ENCODE measurements at regions not wholly inside any gene's neighbourhood (a gene's known extent, or its start where the extent isn't known, plus 50 kb on each side); places are given as distances from the start of the nearest gene placed in this dataset.

GRCh38 chr15:94653071-94653470 is 421.7 kb downstream of the MCTP2 start:
- no peaks in the 10 kb centered on the region for H3K4me1 ChIP-seq (ENCODE audit: control insufficient read depth, insufficient read depth, low read length)
- H3K9me3 ChIP-seq (ENCODE audit: control insufficient read depth, low read length) = no peaks in the 10 kb centered on the region
- DNase-seq (ENCODE audit: low read depth) = no peak
- H3K36me3 ChIP-seq (ENCODE audit: control insufficient read depth, insufficient read depth, low read length, severe bottlenecking) = no peaks in the 10 kb centered on the region
- no peak overlapping the region for H3K4me3 ChIP-seq (ENCODE audit: low read length)
- peaks cover 3% of the 10 kb centered on the region for H3K27me3 ChIP-seq (replicated peaks; ENCODE audit: control insufficient read depth, insufficient read depth, low read length)
- H3K9ac ChIP-seq (ENCODE audit: low read length) = no peak overlapping the region

- H3K36me3 ChIP-seq (ENCODE audit: control insufficient read depth, insufficient read depth, low read length, severe bottlenecking) = no peaks in the 10 kb centered on the region
- H3K9me3 ChIP-seq (ENCODE audit: control insufficient read depth, low read length) = no peaks in the 10 kb centered on the region
- H3K4me3 ChIP-seq (ENCODE audit: low read length) = no peak overlapping the region
- peaks cover 3% of the 10 kb centered on the region for H3K27me3 ChIP-seq (replicated peaks; ENCODE audit: control insufficient read depth, insufficient read depth, low read length)
- H3K4me1 ChIP-seq (ENCODE audit: control insufficient read depth, insufficient read depth, low read length) = no peaks in the 10 kb centered on the region
- no peak overlapping the region for H3K9ac ChIP-seq (ENCODE audit: low read length)
- DNase-seq (ENCODE audit: low read depth) = no peak
Observed at GRCh38 chr15:94655249-94655880, 424.0 kb downstream of the MCTP2 start.

- H3K27me3 ChIP-seq (replicated peaks; ENCODE audit: control insufficient read depth, insufficient read depth, low read length) = peaks cover 10% of the 10 kb centered on the region
- H3K4me1 ChIP-seq (ENCODE audit: control insufficient read depth, insufficient read depth, low read length) = peaks cover 4% of the 10 kb centered on the region
- H3K36me3 ChIP-seq (ENCODE audit: control insufficient read depth, insufficient read depth, low read length, severe bottlenecking) = no peaks in the 10 kb centered on the region
- DNase-seq (ENCODE audit: low read depth) = no peak
- no peaks in the 10 kb centered on the region for H3K9me3 ChIP-seq (ENCODE audit: control insufficient read depth, low read length)
- no peak overlapping the region for H3K4me3 ChIP-seq (ENCODE audit: low read length)
- no peak overlapping the region for H3K9ac ChIP-seq (ENCODE audit: low read length)
Observed at GRCh38 chr15:94665676-94666441, 434.5 kb downstream of the MCTP2 start.

GRCh38 chr15:94666553-94666952 is 435.2 kb downstream of the MCTP2 start:
- no peaks in the 10 kb centered on the region for H3K9me3 ChIP-seq (ENCODE audit: control insufficient read depth, low read length)
- H3K4me3 ChIP-seq (ENCODE audit: low read length) = no peak overlapping the region
- H3K9ac ChIP-seq (ENCODE audit: low read length) = no peak overlapping the region
- H3K27me3 ChIP-seq (replicated peaks; ENCODE audit: control insufficient read depth, insufficient read depth, low read length) = peaks cover 10% of the 10 kb centered on the region
- peaks cover 4% of the 10 kb centered on the region for H3K4me1 ChIP-seq (ENCODE audit: control insufficient read depth, insufficient read depth, low read length)
- DNase-seq (ENCODE audit: low read depth) = no peak
- H3K36me3 ChIP-seq (ENCODE audit: control insufficient read depth, insufficient read depth, low read length, severe bottlenecking) = no peaks in the 10 kb centered on the region

GRCh38 chr15:94667109-94667508 is 435.7 kb downstream of the MCTP2 start:
- H3K4me1 ChIP-seq (ENCODE audit: control insufficient read depth, insufficient read depth, low read length) = peaks cover 4% of the 10 kb centered on the region
- H3K4me3 ChIP-seq (ENCODE audit: low read length) = no peak overlapping the region
- no peak overlapping the region for H3K9ac ChIP-seq (ENCODE audit: low read length)
- no peaks in the 10 kb centered on the region for H3K36me3 ChIP-seq (ENCODE audit: control insufficient read depth, insufficient read depth, low read length, severe bottlenecking)
- DNase-seq (ENCODE audit: low read depth) = no peak
- H3K9me3 ChIP-seq (ENCODE audit: control insufficient read depth, low read length) = no peaks in the 10 kb centered on the region
- peaks cover 10% of the 10 kb centered on the region for H3K27me3 ChIP-seq (replicated peaks; ENCODE audit: control insufficient read depth, insufficient read depth, low read length)

- Histone ChIP-seq H3K27me3 (replicated peaks; ENCODE audit: control insufficient read depth, insufficient read depth, low read length) (peaks cover 7% of the 10 kb centered on the region), H3K4me3 (ENCODE audit: low read length) (no peak overlapping the region), H3K36me3 (ENCODE audit: control insufficient read depth, insufficient read depth, low read length, severe bottlenecking) (no peaks in the 10 kb centered on the region), H3K9me3 (ENCODE audit: control insufficient read depth, low read length) (no peaks in the 10 kb centered on the region), H3K4me1 (ENCODE audit: control insufficient read depth, insufficient read depth, low read length) (peaks cover 4% of the 10 kb centered on the region), H3K9ac (ENCODE audit: low read length) (peak overlapping the region; percentile 63)
- DNase-seq (ENCODE audit: low read depth) = peak; percentile 74
Observed at GRCh38 chr15:94670438-94671034, 439.2 kb downstream of the MCTP2 start.

DNA sequence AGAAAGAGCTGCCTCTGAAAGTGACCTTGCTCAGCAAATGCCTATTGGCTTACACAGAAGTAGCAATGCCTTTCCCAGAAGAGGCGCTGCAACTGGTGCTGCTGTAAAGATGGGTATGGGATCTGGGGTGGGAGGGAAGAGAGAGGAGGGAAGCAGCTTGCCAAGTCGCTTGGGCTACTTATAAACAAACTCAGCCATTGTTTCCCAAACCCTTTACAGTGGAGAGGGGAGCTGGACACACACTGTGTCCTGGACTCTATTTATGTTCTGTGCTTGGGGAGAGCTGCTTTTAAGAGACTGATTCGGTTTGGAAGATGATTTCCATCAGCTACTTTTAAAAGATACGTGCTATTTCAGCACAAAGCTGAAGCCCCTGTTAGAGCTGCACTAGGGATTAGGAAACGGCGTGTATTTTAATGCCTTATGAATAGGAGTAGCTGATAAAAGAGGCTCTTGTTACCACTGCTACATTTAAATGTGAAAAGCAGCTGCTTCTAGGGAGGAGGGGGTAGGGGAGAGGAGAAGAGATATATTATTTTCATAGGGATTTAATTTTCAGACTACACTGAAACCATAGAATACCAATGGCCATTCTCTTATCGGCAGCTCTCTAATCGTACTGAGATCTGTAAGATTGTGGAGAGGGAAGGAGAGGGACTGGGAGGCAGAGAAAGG is 440.6 kb downstream of the MCTP2 start:
- no peak overlapping the region for H3K4me3 ChIP-seq (ENCODE audit: low read length)
- DNase-seq (ENCODE audit: low read depth) = peak; percentile 4

DNA sequence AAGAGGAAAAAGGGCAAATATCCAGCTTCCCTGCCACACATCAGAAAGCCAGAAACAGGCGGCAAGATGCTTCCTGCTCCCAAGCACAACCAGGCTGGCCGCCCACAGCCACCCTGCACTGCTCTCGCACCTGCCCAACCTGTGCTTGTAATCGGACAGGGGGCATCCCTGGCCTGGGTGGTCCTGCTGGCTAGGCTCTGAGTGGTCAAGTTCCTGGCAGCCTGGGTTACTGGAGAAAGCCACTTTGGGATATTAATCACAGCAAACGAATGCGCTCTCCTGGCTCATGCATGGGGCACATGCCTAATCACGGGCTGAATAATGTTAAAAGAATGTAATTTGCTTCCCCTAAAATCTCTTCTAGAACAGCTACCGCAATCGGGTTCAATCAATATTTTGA is 442.4 kb downstream of the MCTP2 start:
- H3K27me3 ChIP-seq (replicated peaks; ENCODE audit: control insufficient read depth, insufficient read depth, low read length) = no peaks in the 10 kb centered on the region
- H3K36me3 ChIP-seq (ENCODE audit: control insufficient read depth, insufficient read depth, low read length, severe bottlenecking) = no peaks in the 10 kb centered on the region
- H3K9ac ChIP-seq (ENCODE audit: low read length) = no peak overlapping the region
- peaks cover 4% of the 10 kb centered on the region for H3K4me1 ChIP-seq (ENCODE audit: control insufficient read depth, insufficient read depth, low read length)
- H3K9me3 ChIP-seq (ENCODE audit: control insufficient read depth, low read length) = no peaks in the 10 kb centered on the region
- no peak for DNase-seq (ENCODE audit: low read depth)
- H3K4me3 ChIP-seq (ENCODE audit: low read length) = no peak overlapping the region

More for the DNA sequence above, 440.6 kb downstream of the MCTP2 start:
- H3K27me3 ChIP-seq (replicated peaks; ENCODE audit: control insufficient read depth, insufficient read depth, low read length) = no peaks in the 10 kb centered on the region
- peaks cover 4% of the 10 kb centered on the region for H3K4me1 ChIP-seq (ENCODE audit: control insufficient read depth, insufficient read depth, low read length)
- H3K36me3 ChIP-seq (ENCODE audit: control insufficient read depth, insufficient read depth, low read length, severe bottlenecking) = no peaks in the 10 kb centered on the region
- H3K9me3 ChIP-seq (ENCODE audit: control insufficient read depth, low read length) = no peaks in the 10 kb centered on the region
- peak overlapping the region; percentile 63 for H3K9ac ChIP-seq (ENCODE audit: low read length)

DNA sequence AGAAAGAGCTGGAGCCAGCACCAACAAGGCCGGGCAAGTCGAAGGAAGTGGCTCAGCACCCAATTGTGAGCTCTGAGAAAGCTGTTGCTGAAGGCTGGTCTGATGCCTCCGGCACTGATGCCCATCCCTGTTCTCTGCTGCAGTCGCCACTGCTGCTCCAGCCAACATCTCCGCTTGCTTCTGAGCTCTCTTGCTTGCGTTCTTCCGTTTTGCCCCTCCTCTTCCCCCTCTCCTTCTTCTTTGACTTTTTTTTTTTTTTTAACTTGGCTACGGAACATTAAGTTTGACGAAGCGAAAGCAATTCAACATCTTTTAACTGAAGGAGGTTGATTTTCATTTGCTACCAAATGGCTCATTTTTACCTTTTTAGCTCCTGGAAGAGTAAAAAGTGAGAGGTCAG is 442.9 kb downstream of the MCTP2 start:
- H3K4me3 ChIP-seq (ENCODE audit: low read length) = no peak overlapping the region
- peaks cover 4% of the 10 kb centered on the region for H3K4me1 ChIP-seq (ENCODE audit: control insufficient read depth, insufficient read depth, low read length)
- no peaks in the 10 kb centered on the region for H3K27me3 ChIP-seq (replicated peaks; ENCODE audit: control insufficient read depth, insufficient read depth, low read length)
- no peak for DNase-seq (ENCODE audit: low read depth)
- no peaks in the 10 kb centered on the region for H3K9me3 ChIP-seq (ENCODE audit: control insufficient read depth, low read length)
- H3K9ac ChIP-seq (ENCODE audit: low read length) = no peak overlapping the region
- no peaks in the 10 kb centered on the region for H3K36me3 ChIP-seq (ENCODE audit: control insufficient read depth, insufficient read depth, low read length, severe bottlenecking)

DNA sequence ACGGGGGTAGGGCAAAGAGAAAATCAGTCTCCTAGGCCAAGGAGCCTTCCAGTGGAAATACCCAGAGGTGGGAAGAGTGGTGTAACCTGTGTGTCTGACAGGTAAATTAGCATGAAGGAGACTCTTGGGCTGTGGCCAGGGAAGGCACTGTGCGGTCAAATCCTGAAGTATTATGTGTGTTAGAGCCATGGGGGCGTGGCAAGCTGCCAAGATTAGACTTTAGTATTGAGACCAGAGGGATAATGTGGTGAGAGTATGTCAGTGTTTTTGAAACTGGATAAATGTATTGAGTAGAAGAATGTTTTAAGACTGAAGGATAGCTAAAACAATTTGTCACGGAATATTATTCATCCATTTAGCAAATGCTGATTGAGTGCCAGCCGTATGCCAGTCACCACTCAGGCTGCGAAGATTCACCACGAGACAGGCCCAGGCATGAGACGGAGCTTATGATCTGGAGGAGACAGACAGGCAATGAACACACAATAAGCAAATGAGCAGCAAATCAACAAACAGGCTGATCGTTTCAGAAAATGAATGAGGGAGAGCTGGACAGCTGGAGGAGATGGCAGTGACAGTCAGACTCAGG is 445.9 kb downstream of the MCTP2 start:
- H3K4me1 ChIP-seq (ENCODE audit: control insufficient read depth, insufficient read depth, low read length) = no peaks in the 10 kb centered on the region
- DNase-seq (ENCODE audit: low read depth) = no peak
- no peaks in the 10 kb centered on the region for H3K36me3 ChIP-seq (ENCODE audit: control insufficient read depth, insufficient read depth, low read length, severe bottlenecking)
- no peak overlapping the region for H3K9ac ChIP-seq (ENCODE audit: low read length)
- H3K9me3 ChIP-seq (ENCODE audit: control insufficient read depth, low read length) = no peaks in the 10 kb centered on the region
- no peaks in the 10 kb centered on the region for H3K27me3 ChIP-seq (replicated peaks; ENCODE audit: control insufficient read depth, insufficient read depth, low read length)
- no peak overlapping the region for H3K4me3 ChIP-seq (ENCODE audit: low read length)

GRCh38 chr15:94682171-94682570 is 450.8 kb downstream of the MCTP2 start:
- no peaks in the 10 kb centered on the region for H3K27me3 ChIP-seq (replicated peaks; ENCODE audit: control insufficient read depth, insufficient read depth, low read length)
- H3K9me3 ChIP-seq (ENCODE audit: control insufficient read depth, low read length) = no peaks in the 10 kb centered on the region
- H3K4me1 ChIP-seq (ENCODE audit: control insufficient read depth, insufficient read depth, low read length) = no peaks in the 10 kb centered on the region
- H3K9ac ChIP-seq (ENCODE audit: low read length) = no peak overlapping the region
- no peaks in the 10 kb centered on the region for H3K36me3 ChIP-seq (ENCODE audit: control insufficient read depth, insufficient read depth, low read length, severe bottlenecking)
- DNase-seq (ENCODE audit: low read depth) = no peak
- no peak overlapping the region for H3K4me3 ChIP-seq (ENCODE audit: low read length)

Data from adipocyte (in vitro differentiated cells).